Suprapubic skin (tissue), 4 donors: ENCODE measurements at regions not wholly inside any gene's neighbourhood (a gene's known extent, or its start where the extent isn't known, plus 50 kb on each side); places are given as distances from the start of the nearest gene placed in this dataset.

ENCODE experiments used
- DNase-seq, 2 donors: peaks; one replicate each; pipeline ENCODE4 v3.0.0-alpha.2; 2019; ENCODE audit warnings: low spot score in 2 of 2
- H3K27ac ChIP-seq: fragments of 200-600 bp; sonication (generic); one replicate; pipeline ENCODE4 v1.5.1; 2019
- H3K27me3 ChIP-seq: fragments of 200-600 bp; sonication (generic); one replicate; pipeline ENCODE4 v1.5.1; 2019
- H3K36me3 ChIP-seq: fragments of 200-600 bp; sonication (generic); one replicate; pipeline ENCODE4 v1.5.1; 2019
- H3K4me1 ChIP-seq: fragments of 200-600 bp; sonication (generic); one replicate; pipeline ENCODE4 v1.5.1; 2019
- H3K4me3 ChIP-seq: fragments of 200-600 bp; sonication (generic); one replicate; pipeline ENCODE4 v1.5.1; 2019; ENCODE audit warnings: mild to moderate bottlenecking
- H3K9me3 ChIP-seq: fragments of 200-600 bp; sonication (generic); one replicate; pipeline ENCODE4 v1.5.1; 2019
- CTCF ChIP-seq, 2 donors: fragments of 200-600 bp in 1 of 2; fragments of 450-650 bp in 1 of 2; sonication (generic) in 1 of 2; IDR thresholded peaks; one replicate each; pipeline ENCODE4 v1.5.1; 2016 to 2019; ENCODE audit warnings: antibody characterized with exemption in 2 of 2, mild to moderate bottlenecking in 1 of 2, moderate library complexity in 1 of 2
- EP300 ChIP-seq: sonication (generic); formaldehyde crosslinking; IDR thresholded peaks from one replicate; pipeline ENCODE4 v1.6.1; 2017; ENCODE audit warnings: antibody characterized with exemption
- POLR2A ChIP-seq, 2 donors: fragments of 450-650 bp; IDR thresholded peaks; one replicate each; pipeline ENCODE4 v1.6.1; 2017; ENCODE audit warnings: antibody characterized with exemption in 2 of 2, mild to moderate bottlenecking in 2 of 2, moderate library complexity in 2 of 2
- POLR2AphosphoS5 ChIP-seq, 3 donors: sonication (generic); formaldehyde crosslinking; IDR thresholded peaks; one replicate each; pipeline ENCODE4 v1.6.1; 2017; ENCODE audit warnings: antibody characterized with exemption in 3 of 3
- WGBS: methylation state at CpG from one replicate; pipeline ENCODE4 v1.1.5; 2018; 5-methylcytosine and 5-hydroxymethylcytosine counted together

- H3K27ac ChIP-seq: no peak overlapping the region
- WGBS: 75% methylated on average over 6 of the region's 6 CpGs
- TF ChIP-seq CTCF (IDR thresholded peaks at IDR 0.05) (no peak), POLR2A (IDR thresholded peaks at IDR 0.05) (no peak), EP300 (no peak), POLR2AphosphoS5 (IDR thresholded peaks at IDR 0.05) (no peak)
- peaks cover 23% of the 10 kb centered on the region for H3K4me1 ChIP-seq
- no peaks in the 10 kb centered on the region for H3K27me3 ChIP-seq
- H3K9me3 ChIP-seq: no peaks in the 10 kb centered on the region
- H3K4me3 ChIP-seq: no peak overlapping the region
- DNase-seq: no peak
- no peaks in the 10 kb centered on the region for H3K36me3 ChIP-seq
Measured at GRCh38 chr13:73288596-73288995, 229.8 kb downstream of the KLF5 start.

DNA sequence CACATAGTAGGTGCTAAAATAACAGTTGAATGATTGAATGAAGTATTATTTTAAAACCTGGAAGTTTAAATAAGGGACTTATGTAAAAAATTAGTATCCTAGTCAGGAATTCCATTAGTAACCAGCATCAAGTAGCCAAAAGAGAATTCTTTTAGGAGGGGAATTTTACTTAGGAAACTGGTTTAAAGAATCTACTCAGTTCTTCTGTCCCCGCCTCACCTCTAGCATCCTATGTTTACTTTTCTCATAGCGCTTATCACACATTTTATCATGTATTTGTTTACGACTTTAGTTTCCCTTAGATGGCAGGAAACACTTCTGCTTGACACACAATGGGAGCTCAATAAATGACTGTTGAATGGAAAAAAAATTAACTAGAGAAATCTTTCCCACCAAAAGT lies 229.0 kb downstream of the KLF5 start:
- WGBS: 87% methylated on average over 3 of the region's 3 CpGs
- Histone ChIP-seq H3K36me3 (no peaks in the 10 kb centered on the region), H3K27ac (peak overlapping the region; percentile 43), H3K9me3 (no peaks in the 10 kb centered on the region), H3K4me1 (peaks cover 23% of the 10 kb centered on the region), H3K4me3 (no peak overlapping the region), H3K27me3 (no peaks in the 10 kb centered on the region)
- no peak for DNase-seq
- no peak for TF ChIP-seq POLR2A (IDR thresholded peaks at IDR 0.05)
- no peak for TF ChIP-seq EP300
- no peak for TF ChIP-seq POLR2AphosphoS5 (IDR thresholded peaks at IDR 0.05)
- no peak for TF ChIP-seq CTCF (IDR thresholded peaks at IDR 0.05)

- no peak for TF ChIP-seq CTCF (IDR thresholded peaks at IDR 0.05)
- TF ChIP-seq POLR2AphosphoS5 (IDR thresholded peaks at IDR 0.05): no peak
- TF ChIP-seq POLR2A (IDR thresholded peaks at IDR 0.05): no peak
- TF ChIP-seq EP300: no peak
- H3K27ac ChIP-seq: peak overlapping the region; percentile 60
- no peaks in the 10 kb centered on the region for H3K27me3 ChIP-seq
- no peak for DNase-seq
- H3K4me3 ChIP-seq: no peak overlapping the region
- no peaks in the 10 kb centered on the region for H3K9me3 ChIP-seq
- H3K4me1 ChIP-seq: peaks cover 23% of the 10 kb centered on the region
- WGBS: 55% methylated on average over 10 of the region's 10 CpGs
- no peaks in the 10 kb centered on the region for H3K36me3 ChIP-seq
Measured at GRCh38 chr13:73286942-73287620, 228.3 kb downstream of the KLF5 start.

GRCh38 chr13:73286177-73286576 lies 227.4 kb downstream of the KLF5 start:
- no peak for DNase-seq
- Histone ChIP-seq H3K9me3 (no peaks in the 10 kb centered on the region), H3K27me3 (no peaks in the 10 kb centered on the region), H3K4me1 (peaks cover 14% of the 10 kb centered on the region), H3K36me3 (no peaks in the 10 kb centered on the region), H3K27ac (no peak overlapping the region), H3K4me3 (no peak overlapping the region)
- TF ChIP-seq POLR2A (IDR thresholded peaks at IDR 0.05): no peak
- no peak for TF ChIP-seq CTCF (IDR thresholded peaks at IDR 0.05)
- TF ChIP-seq EP300: no peak
- TF ChIP-seq POLR2AphosphoS5 (IDR thresholded peaks at IDR 0.05): no peak
- WGBS: 82% methylated on average over 5 of the region's 5 CpGs

GRCh38 chr13:73284081-73284874 lies 225.5 kb downstream of the KLF5 start:
- Histone ChIP-seq H3K9me3 (no peaks in the 10 kb centered on the region), H3K36me3 (no peaks in the 10 kb centered on the region), H3K4me3 (no peak overlapping the region), H3K27ac (no peak overlapping the region), H3K4me1 (peaks cover 4% of the 10 kb centered on the region), H3K27me3 (no peaks in the 10 kb centered on the region)
- no peak for DNase-seq
- WGBS: 68% methylated on average over 6 of the region's 6 CpGs
- no peak for TF ChIP-seq POLR2AphosphoS5 (IDR thresholded peaks at IDR 0.05)
- no peak for TF ChIP-seq EP300
- no peak for TF ChIP-seq CTCF (IDR thresholded peaks at IDR 0.05)
- TF ChIP-seq POLR2A (IDR thresholded peaks at IDR 0.05): no peak
